Trophoblast cell (in vitro differentiated cells and primary cell): ENCODE measurements at regions not wholly inside any gene's neighbourhood (a gene's known extent, or its start where the extent isn't known, plus 50 kb on each side); places are given as distances from the start of the nearest gene placed in this dataset.

ENCODE experiments used
- DNase-seq, 2 donors: peaks; one replicate each; pipeline ENCODE4 v3.0.0-alpha.2; 2016
- H2AFZ ChIP-seq: 2 replicates; pipeline ENCODE4 v1.6.1; 2013; ENCODE audit warnings: low read length, moderate library complexity, mild to moderate bottlenecking; ENCODE audit not compliant: insufficient read depth, poor library complexity
- H2AK5ac ChIP-seq: 2 replicates; pipeline ENCODE4 v1.6.1; 2013; ENCODE audit warnings: mild to moderate bottlenecking, low read length
- H2BK120ac ChIP-seq: 2 replicates; pipeline ENCODE4 v1.6.1; 2013; ENCODE audit warnings: low read length, mild to moderate bottlenecking, moderate library complexity; ENCODE audit not compliant: insufficient read depth, poor library complexity
- H2BK12ac ChIP-seq: 2 replicates; pipeline ENCODE4 v1.6.1; 2013; ENCODE audit warnings: mild to moderate bottlenecking, low read length, moderate library complexity
- H2BK5ac ChIP-seq: 2 replicates; pipeline ENCODE4 v1.6.1; 2013; ENCODE audit warnings: low read length, low read depth, moderate library complexity, mild to moderate bottlenecking; ENCODE audit not compliant: poor library complexity
- H3K14ac ChIP-seq: 2 replicates; pipeline ENCODE4 v1.6.1; 2013; ENCODE audit warnings: mild to moderate bottlenecking, low read length
- H3K18ac ChIP-seq: 2 replicates; pipeline ENCODE4 v1.6.1; 2013; ENCODE audit warnings: mild to moderate bottlenecking, low read length
- H3K23ac ChIP-seq: 2 replicates; pipeline ENCODE4 v1.6.1; 2013; ENCODE audit warnings: low read length
- H3K27ac ChIP-seq: 2 replicates; pipeline ENCODE4 v1.5.1; 2013; ENCODE audit warnings: low read depth, mild to moderate bottlenecking, inconsistent platforms, low read length, moderate library complexity
- H3K27me3 ChIP-seq: 2 replicates; pipeline ENCODE4 v1.6.1; 2013; ENCODE audit warnings: inconsistent platforms, mild to moderate bottlenecking, low read length, moderate library complexity; ENCODE audit not compliant: insufficient read depth
- H3K36me3 ChIP-seq, 2 experiments: 1 replicate in 1 of 2; 2 replicates in 1 of 2; pipeline ENCODE4 v1.6.1; 2013; ENCODE audit warnings: low read length in 2 of 2, mild to moderate bottlenecking in 2 of 2, moderate library complexity in 1 of 2; ENCODE audit not compliant: insufficient read depth in 2 of 2, control insufficient read depth in 1 of 2
- H3K4ac ChIP-seq: 2 replicates; pipeline ENCODE4 v1.6.1; 2013; ENCODE audit warnings: low read depth, mild to moderate bottlenecking, low read length, moderate library complexity
- H3K4me1 ChIP-seq, 2 experiments: 1 replicate in 1 of 2; 2 replicates in 1 of 2; pipeline ENCODE4 v1.6.1; 2013; ENCODE audit warnings: low read length in 2 of 2, mild to moderate bottlenecking in 2 of 2, moderate library complexity in 1 of 2; ENCODE audit not compliant: insufficient read depth in 2 of 2, control insufficient read depth in 1 of 2
- H3K4me2 ChIP-seq: 2 replicates; pipeline ENCODE4 v1.6.1; 2013; ENCODE audit warnings: inconsistent platforms, mild to moderate bottlenecking, low read length, moderate library complexity
- H3K4me3 ChIP-seq: 2 replicates; pipeline ENCODE4 v1.5.1; 2013; ENCODE audit warnings: mild to moderate bottlenecking, low read depth, low read length, inconsistent platforms
- H3K79me1 ChIP-seq: one replicate; pipeline ENCODE4 v1.6.1; 2013; ENCODE audit warnings: low read length
- H3K79me2 ChIP-seq: 2 replicates; pipeline ENCODE4 v1.6.1; 2013; ENCODE audit warnings: low read length, mild to moderate bottlenecking; ENCODE audit not compliant: control insufficient read depth, insufficient read depth, poor library complexity
- H3K9ac ChIP-seq: 2 replicates; pipeline ENCODE4 v1.6.1; 2013; ENCODE audit warnings: mild to moderate bottlenecking, low read length
- H3K9me3 ChIP-seq: 2 replicates; pipeline ENCODE4 v1.6.1; 2013; ENCODE audit warnings: low read depth, mild to moderate bottlenecking, control low read depth, inconsistent platforms, low read length; ENCODE audit not compliant: insufficient read depth
- H4K12ac ChIP-seq: 2 replicates; pipeline ENCODE4 v1.6.1; 2013; ENCODE audit warnings: low read depth, mild to moderate bottlenecking, low read length, moderate library complexity
- H4K8ac ChIP-seq: 2 replicates; pipeline ENCODE4 v1.6.1; 2013; ENCODE audit warnings: low read depth, mild to moderate bottlenecking, low read length, moderate library complexity
- H4K91ac ChIP-seq: one replicate; pipeline ENCODE4 v1.6.1; 2013; ENCODE audit warnings: low read depth, mild to moderate bottlenecking, low read length, moderate library complexity
- whole genome bisulfite sequencing: extraction: QIAGEN DNeasy Blood & Tissue Kit; methylation state at CpG from one replicate; pipeline ENCODE4 v1.1.7; 2013; ENCODE audit warnings: missing lambda C conversion rate; ENCODE audit not compliant: insufficient read length, insufficient coverage; ENCODE audit errors: extremely low coverage; 5-methylcytosine and 5-hydroxymethylcytosine counted together

- no peak overlapping the region for H3K4ac ChIP-seq
- no peaks in the 10 kb centered on the region for H3K4me1 ChIP-seq
- no peak overlapping the region for H3K18ac ChIP-seq
- H3K27ac ChIP-seq = no peak overlapping the region
- H4K91ac ChIP-seq = no peak overlapping the region
- H3K14ac ChIP-seq = no peak overlapping the region
- H2BK5ac ChIP-seq = no peak overlapping the region
- H4K12ac ChIP-seq = no peak overlapping the region
- DNase-seq = no peak
- no peaks in the 10 kb centered on the region for H3K36me3 ChIP-seq
- no peak overlapping the region for H3K4me2 ChIP-seq
- no peak overlapping the region for H4K8ac ChIP-seq
- peaks cover 5% of the 10 kb centered on the region for H3K9me3 ChIP-seq
- no peak overlapping the region for H3K9ac ChIP-seq
- H3K79me1 ChIP-seq = no peaks in the 10 kb centered on the region
- no peak overlapping the region for H2AFZ ChIP-seq
- no peak overlapping the region for H2AK5ac ChIP-seq
- no peaks in the 10 kb centered on the region for H3K27me3 ChIP-seq
- no peak overlapping the region for H3K4me3 ChIP-seq
- H2BK120ac ChIP-seq = no peak overlapping the region
- no CpG with 5 or more reads among the region's 7 CpGs for WGBS
- H2BK12ac ChIP-seq = no peak overlapping the region
- no peaks in the 10 kb centered on the region for H3K79me2 ChIP-seq
- no peak overlapping the region for H3K23ac ChIP-seq
Observed at GRCh38 chr6:81215092-81215432, 537.4 kb downstream of the TENT5A start.

GRCh38 chr6:81214414-81215091 is 537.9 kb downstream of the TENT5A start:
- peaks cover 5% of the 10 kb centered on the region for H3K9me3 ChIP-seq
- H4K91ac ChIP-seq = no peak overlapping the region
- H2AFZ ChIP-seq = no peak overlapping the region
- no peak for DNase-seq
- no peaks in the 10 kb centered on the region for H3K36me3 ChIP-seq
- H3K4ac ChIP-seq = no peak overlapping the region
- H3K18ac ChIP-seq = no peak overlapping the region
- H3K4me1 ChIP-seq = no peaks in the 10 kb centered on the region
- H3K14ac ChIP-seq = no peak overlapping the region
- H4K12ac ChIP-seq = no peak overlapping the region
- H2BK120ac ChIP-seq = no peak overlapping the region
- H3K23ac ChIP-seq = no peak overlapping the region
- no peak overlapping the region for H3K9ac ChIP-seq
- no peaks in the 10 kb centered on the region for H3K79me2 ChIP-seq
- H2AK5ac ChIP-seq = no peak overlapping the region
- no peak overlapping the region for H2BK12ac ChIP-seq
- no peak overlapping the region for H4K8ac ChIP-seq
- H3K4me2 ChIP-seq = no peak overlapping the region
- no CpG with 5 or more reads among the region's 15 CpGs for WGBS
- H3K27ac ChIP-seq = no peak overlapping the region
- H3K79me1 ChIP-seq = no peaks in the 10 kb centered on the region
- no peak overlapping the region for H3K4me3 ChIP-seq
- H3K27me3 ChIP-seq = no peaks in the 10 kb centered on the region
- H2BK5ac ChIP-seq = no peak overlapping the region

GRCh38 chr6:81204731-81205130 is 547.8 kb downstream of the TENT5A start:
- Histone ChIP-seq H3K27me3 (no peaks in the 10 kb centered on the region), H2AK5ac (no peak overlapping the region), H3K4ac (no peak overlapping the region), H3K23ac (no peak overlapping the region), H2AFZ (no peak overlapping the region), H3K14ac (no peak overlapping the region), H3K9ac (no peak overlapping the region), H3K27ac (no peak overlapping the region), H3K79me2 (no peaks in the 10 kb centered on the region), H3K4me2 (no peak overlapping the region), H4K91ac (no peak overlapping the region), H3K79me1 (no peaks in the 10 kb centered on the region), H3K4me3 (no peak overlapping the region), H3K9me3 (peaks cover 3% of the 10 kb centered on the region), H4K8ac (no peak overlapping the region), H3K4me1 (no peaks in the 10 kb centered on the region), H2BK12ac (no peak overlapping the region), H3K36me3 (no peaks in the 10 kb centered on the region), H4K12ac (no peak overlapping the region), H2BK5ac (no peak overlapping the region), H2BK120ac (no peak overlapping the region), H3K18ac (no peak overlapping the region)
- no peak for DNase-seq
- no CpG with 5 or more reads among the region's 1 CpG for WGBS

- H4K91ac ChIP-seq = no peak overlapping the region
- no peak overlapping the region for H3K4me2 ChIP-seq
- no peak overlapping the region for H3K27ac ChIP-seq
- DNase-seq = no peak
- no peaks in the 10 kb centered on the region for H3K9me3 ChIP-seq
- H2BK5ac ChIP-seq = no peak overlapping the region
- H4K12ac ChIP-seq = no peak overlapping the region
- no peak overlapping the region for H2AK5ac ChIP-seq
- WGBS = no CpG with 5 or more reads among the region's 2 CpGs
- no peaks in the 10 kb centered on the region for H3K27me3 ChIP-seq
- H3K4me1 ChIP-seq = no peaks in the 10 kb centered on the region
- H3K79me1 ChIP-seq = no peaks in the 10 kb centered on the region
- H3K36me3 ChIP-seq = no peaks in the 10 kb centered on the region
- H3K79me2 ChIP-seq = no peaks in the 10 kb centered on the region
- no peak overlapping the region for H2BK12ac ChIP-seq
- no peak overlapping the region for H3K4ac ChIP-seq
- H3K9ac ChIP-seq = no peak overlapping the region
- no peak overlapping the region for H3K4me3 ChIP-seq
- no peak overlapping the region for H3K23ac ChIP-seq
- no peak overlapping the region for H2BK120ac ChIP-seq
- H3K14ac ChIP-seq = no peak overlapping the region
- no peak overlapping the region for H4K8ac ChIP-seq
- H3K18ac ChIP-seq = no peak overlapping the region
- H2AFZ ChIP-seq = no peak overlapping the region
Observed at GRCh38 chr6:81194374-81194773, 558.1 kb downstream of the TENT5A start.
